ENCODE measurements at regions not wholly inside any gene's neighbourhood (a gene's known extent, or its start where the extent isn't known, plus 50 kb on each side); places are given as distances from the start of the nearest gene placed in this dataset.

GRCh38 chr7:47724335-47724982 is 142.5 kb upstream of the TNS3 start:
- in situ Hi-C loops (cut with MboI; ENCODE audit: low sequenced_read_pairs, unreplicated experiment), result no loop called here
- DNase-seq (ENCODE audit: low spot score), result no peak
- TF ChIP-seq CTCF (IDR thresholded peaks at IDR 0.05; ENCODE audit: borderline replicate concordance, control extremely low read depth, extremely low read depth, insufficient read depth, missing control alignments), result no peak

- no peak for TF ChIP-seq CTCF (IDR thresholded peaks at IDR 0.05; ENCODE audit: borderline replicate concordance, control extremely low read depth, extremely low read depth, insufficient read depth, missing control alignments)
- DNase-seq (ENCODE audit: low spot score), result no peak
- in situ Hi-C loops (cut with MboI; ENCODE audit: low sequenced_read_pairs, unreplicated experiment), result no loop called here
These were observed 140.2 kb upstream of the TNS3 start for GRCh38 chr7:47722126-47722525.

- DNase-seq (ENCODE audit: low spot score), result no peak
- in situ Hi-C loops (cut with MboI; ENCODE audit: low sequenced_read_pairs, unreplicated experiment), result no loop called here
- no peak for TF ChIP-seq CTCF (IDR thresholded peaks at IDR 0.05; ENCODE audit: borderline replicate concordance, control extremely low read depth, extremely low read depth, insufficient read depth, missing control alignments)
These were observed 139.8 kb upstream of the TNS3 start for GRCh38 chr7:47721670-47722069.

- no peak for DNase-seq (ENCODE audit: low spot score)
- TF ChIP-seq CTCF (IDR thresholded peaks at IDR 0.05; ENCODE audit: borderline replicate concordance, control extremely low read depth, extremely low read depth, insufficient read depth, missing control alignments), result no peak
- in situ Hi-C loops (cut with MboI; ENCODE audit: low sequenced_read_pairs, unreplicated experiment), result no loop called here
These were observed 139.0 kb upstream of the TNS3 start for GRCh38 chr7:47720907-47721244.

- in situ Hi-C loops (cut with MboI; ENCODE audit: low sequenced_read_pairs, unreplicated experiment), result no loop called here
- no peak for DNase-seq (ENCODE audit: low spot score)
- no peak for TF ChIP-seq CTCF (IDR thresholded peaks at IDR 0.05; ENCODE audit: borderline replicate concordance, control extremely low read depth, extremely low read depth, insufficient read depth, missing control alignments)
These were observed 138.4 kb upstream of the TNS3 start for GRCh38 chr7:47720141-47720906.

- in situ Hi-C loops (cut with MboI; ENCODE audit: low sequenced_read_pairs, unreplicated experiment), result no loop called here
These were observed 137.8 kb upstream of the TNS3 start for GRCh38 chr7:47719675-47720074.

More at GRCh38 chr7:47719675-47720074, 137.8 kb upstream of the TNS3 start:
- no peak for DNase-seq (ENCODE audit: low spot score)
- no peak for TF ChIP-seq CTCF (IDR thresholded peaks at IDR 0.05; ENCODE audit: borderline replicate concordance, control extremely low read depth, extremely low read depth, insufficient read depth, missing control alignments)

Measured in GM13976 (cell line).